Astrocyte (in vitro differentiated cells and primary cell): ENCODE measurements at regions not wholly inside any gene's neighbourhood (a gene's known extent, or its start where the extent isn't known, plus 50 kb on each side); places are given as distances from the start of the nearest gene placed in this dataset.

Experiments
- DNase-seq: peaks from one replicate; pipeline ENCODE4 v3.0.0-alpha.2; 2010; ENCODE audit warnings: low read depth
- FAIRE-seq: peaks from 2 replicates; lab custom pipeline; 2011; peaks lifted over from hg19 to GRCh38; lab: Jason Lieb, UNC
- H2AFZ ChIP-seq: 2 replicates; pipeline ENCODE4 v1.6.0; 2012; ENCODE audit warnings: low read depth, low read length, inconsistent platforms
- H3K27ac ChIP-seq: 2 replicates; pipeline ENCODE4 v1.5.1; 2011; ENCODE audit warnings: low read depth, low read length, inconsistent platforms
- H3K27me3 ChIP-seq: 2 replicates; pipeline ENCODE4 v1.6.0; 2011; ENCODE audit warnings: low read length, inconsistent platforms; ENCODE audit not compliant: insufficient read depth
- H3K36me3 ChIP-seq: 2 replicates; pipeline ENCODE4 v1.5.1; 2011; ENCODE audit warnings: low read length, inconsistent platforms; ENCODE audit not compliant: insufficient read depth
- H3K4me1 ChIP-seq: 2 replicates; pipeline ENCODE4 v1.5.1; 2011; ENCODE audit warnings: low read length, inconsistent platforms; ENCODE audit not compliant: insufficient read depth
- H3K4me2 ChIP-seq: 2 replicates; pipeline ENCODE4 v1.6.0; 2012; ENCODE audit warnings: low read length, inconsistent platforms
- H3K4me3 ChIP-seq: 2 replicates; pipeline ENCODE4 v1.5.1; 2011; ENCODE audit warnings: low read depth, mild to moderate bottlenecking, low read length, inconsistent platforms; ENCODE audit not compliant: insufficient read depth
- H3K79me2 ChIP-seq: 2 replicates; pipeline ENCODE4 v1.6.0; 2012; ENCODE audit warnings: mild to moderate bottlenecking, low read length, inconsistent platforms; ENCODE audit not compliant: insufficient read depth
- H3K9ac ChIP-seq: 2 replicates; pipeline ENCODE4 v1.6.0; 2012; ENCODE audit warnings: mild to moderate bottlenecking, low read length, inconsistent platforms
- H3K9me3 ChIP-seq: 2 replicates; pipeline ENCODE4 v1.5.1; 2012; ENCODE audit warnings: low read depth, mild to moderate bottlenecking, low read length, inconsistent platforms; ENCODE audit not compliant: insufficient read depth
- H4K20me1 ChIP-seq: 2 replicates; pipeline ENCODE4 v1.6.0; 2012; ENCODE audit warnings: low read length, inconsistent platforms; ENCODE audit not compliant: insufficient read depth
- H3K27ac Mint-ChIP-seq: one replicate; pipeline ENCODE4 v1.8.0; 2021; ENCODE audit warnings: mild to moderate bottlenecking, mixed read lengths; ENCODE audit not compliant: unreplicated experiment
- H3K27me3 Mint-ChIP-seq: one replicate; pipeline ENCODE4 v1.8.0; 2021; ENCODE audit warnings: low read depth, mixed read lengths; ENCODE audit not compliant: unreplicated experiment
- H3K36me3 Mint-ChIP-seq: one replicate; pipeline ENCODE4 v1.8.0; 2021; ENCODE audit warnings: low read depth, mixed read lengths; ENCODE audit not compliant: unreplicated experiment
- H3K4me1 Mint-ChIP-seq: one replicate; pipeline ENCODE4 v1.8.0; 2021; ENCODE audit warnings: low read depth, mixed read lengths; ENCODE audit not compliant: unreplicated experiment
- H3K4me3 Mint-ChIP-seq: one replicate; pipeline ENCODE4 v1.8.0; 2021; ENCODE audit warnings: mild to moderate bottlenecking, moderate library complexity, mixed read lengths; ENCODE audit not compliant: unreplicated experiment
- H3K9me3 Mint-ChIP-seq: one replicate; pipeline ENCODE4 v1.8.0; 2021; ENCODE audit warnings: mild to moderate bottlenecking, mixed read lengths; ENCODE audit not compliant: unreplicated experiment
- CTCF ChIP-seq: IDR thresholded peaks from 2 replicates; pipeline ENCODE4 v1.5.1; 2011; ENCODE audit warnings: low read depth, mild to moderate bottlenecking, inconsistent platforms, low read length, moderate library complexity; ENCODE audit not compliant: insufficient read depth
- EZH2 ChIP-seq: IDR thresholded peaks from 2 replicates; pipeline ENCODE4 v1.6.1; 2012; ENCODE audit warnings: mild to moderate bottlenecking, low read length, inconsistent platforms; ENCODE audit not compliant: insufficient read depth

- H3K27ac Mint-ChIP-seq, result no peak overlapping the region
- H3K4me3 Mint-ChIP-seq, result no peak overlapping the region
- no peaks in the 10 kb centered on the region for H3K9me3 ChIP-seq
- no peaks in the 10 kb centered on the region for H3K4me1 ChIP-seq
- H3K79me2 ChIP-seq, result no peaks in the 10 kb centered on the region
- no peak overlapping the region for H3K9ac ChIP-seq
- H3K4me3 ChIP-seq, result no peak overlapping the region
- no peaks in the 10 kb centered on the region for H4K20me1 ChIP-seq
- DNase-seq (no peak), FAIRE-seq (no peak)
- no peaks in the 10 kb centered on the region for H3K4me1 Mint-ChIP-seq
- H3K36me3 Mint-ChIP-seq, result no peaks in the 10 kb centered on the region
- no peak overlapping the region for H3K27ac ChIP-seq
- H3K36me3 ChIP-seq, result no peaks in the 10 kb centered on the region
- H3K9me3 Mint-ChIP-seq, result no peaks in the 10 kb centered on the region
- TF ChIP-seq EZH2, result no peak
- TF ChIP-seq CTCF, result no peak
- H2AFZ ChIP-seq, result no peak overlapping the region
- H3K27me3 Mint-ChIP-seq, result no peaks in the 10 kb centered on the region
- no peaks in the 10 kb centered on the region for H3K27me3 ChIP-seq
- no peak overlapping the region for H3K4me2 ChIP-seq
These were observed 91.5 kb downstream of the HTR1B start for GRCh38 chr6:77371748-77372147.

GRCh38 chr6:77368660-77369313 is 94.5 kb downstream of the HTR1B start:
- TF ChIP-seq EZH2 (no peak), CTCF (no peak)
- H3K4me1 ChIP-seq, result no peaks in the 10 kb centered on the region
- H3K27ac Mint-ChIP-seq, result peak overlapping the region; percentile 91
- H3K27me3 Mint-ChIP-seq, result no peaks in the 10 kb centered on the region
- DNase-seq (no peak), FAIRE-seq (no peak)
- no peaks in the 10 kb centered on the region for H4K20me1 ChIP-seq
- H3K36me3 Mint-ChIP-seq, result peaks cover 2% of the 10 kb centered on the region
- H3K9me3 Mint-ChIP-seq, result no peaks in the 10 kb centered on the region
- no peak overlapping the region for H3K27ac ChIP-seq
- H2AFZ ChIP-seq, result peak overlapping the region; percentile 47
- peak overlapping the region; percentile 74 for H3K9ac ChIP-seq
- no peaks in the 10 kb centered on the region for H3K79me2 ChIP-seq
- no peaks in the 10 kb centered on the region for H3K9me3 ChIP-seq
- peak overlapping the region; percentile 63 for H3K4me3 ChIP-seq
- H3K4me2 ChIP-seq, result peak overlapping the region; percentile 72
- H3K4me3 Mint-ChIP-seq, result peak overlapping the region; percentile 98
- H3K4me1 Mint-ChIP-seq, result no peaks in the 10 kb centered on the region
- no peaks in the 10 kb centered on the region for H3K27me3 ChIP-seq
- H3K36me3 ChIP-seq, result no peaks in the 10 kb centered on the region

GRCh38 chr6:77366798-77367197 is 96.5 kb downstream of the HTR1B start:
- Histone ChIP-seq H3K27ac (no peak overlapping the region), H2AFZ (no peak overlapping the region), H3K4me2 (no peak overlapping the region), H3K27me3 (no peaks in the 10 kb centered on the region), H3K4me1 (no peaks in the 10 kb centered on the region), H3K9ac (no peak overlapping the region), H3K36me3 (no peaks in the 10 kb centered on the region), H3K4me3 (no peak overlapping the region), H4K20me1 (no peaks in the 10 kb centered on the region), H3K9me3 (no peaks in the 10 kb centered on the region), H3K79me2 (no peaks in the 10 kb centered on the region)
- Mint-ChIP-seq H3K4me1 (no peaks in the 10 kb centered on the region), H3K4me3 (peak overlapping the region; percentile 40), H3K9me3 (peaks cover 3% of the 10 kb centered on the region), H3K27me3 (no peaks in the 10 kb centered on the region), H3K36me3 (peaks cover 7% of the 10 kb centered on the region), H3K27ac (no peak overlapping the region)
- FAIRE-seq, result no peak
- no peak for DNase-seq
- TF ChIP-seq EZH2, result no peak
- TF ChIP-seq CTCF, result no peak
